ENCODE measurements at regions not wholly inside any gene's neighbourhood (a gene's known extent, or its start where the extent isn't known, plus 50 kb on each side); places are given as distances from the start of the nearest gene placed in this dataset.

- no peak for TF ChIP-seq CTCF (IDR thresholded peaks at IDR 0.05; ENCODE audit: low read depth, low read length)
- DNase-seq (ENCODE audit: extremely low read depth, low read depth), result no peak
These were observed 77.8 kb downstream of the NCR2 start for GRCh38 chr6:41413250-41413649.

GRCh38 chr6:41416501-41416837, 81.1 kb downstream of the NCR2 start:
- TF ChIP-seq CTCF (IDR thresholded peaks at IDR 0.05; ENCODE audit: low read depth, low read length), result no peak
- DNase-seq (ENCODE audit: extremely low read depth, low read depth), result no peak

- no peak for TF ChIP-seq CTCF (IDR thresholded peaks at IDR 0.05; ENCODE audit: low read depth, low read length)
- no peak for DNase-seq (ENCODE audit: extremely low read depth, low read depth)
These were observed 83.3 kb downstream of the NCR2 start for GRCh38 chr6:41418741-41419140.

- no peak for DNase-seq (ENCODE audit: extremely low read depth, low read depth)
- TF ChIP-seq CTCF (IDR thresholded peaks at IDR 0.05; ENCODE audit: low read depth, low read length), result no peak
These were observed 84.0 kb downstream of the NCR2 start for GRCh38 chr6:41419385-41419784.

GRCh38 chr6:41420186-41420585, 84.8 kb downstream of the NCR2 start:
- TF ChIP-seq CTCF (IDR thresholded peaks at IDR 0.05; ENCODE audit: low read depth, low read length), result no peak
- no peak for DNase-seq (ENCODE audit: extremely low read depth, low read depth)

GRCh38 chr6:41422161-41422560, 86.8 kb downstream of the NCR2 start:
- no peak for DNase-seq (ENCODE audit: extremely low read depth, low read depth)
- TF ChIP-seq CTCF (IDR thresholded peaks at IDR 0.05; ENCODE audit: low read depth, low read length), result no peak

- no peak for TF ChIP-seq CTCF (IDR thresholded peaks at IDR 0.05; ENCODE audit: low read depth, low read length)
- no peak for DNase-seq (ENCODE audit: extremely low read depth, low read depth)
These were observed 87.6 kb downstream of the NCR2 start for GRCh38 chr6:41423002-41423401.
